ENCODE measurements at regions not wholly inside any gene's neighbourhood (a gene's known extent, or its start where the extent isn't known, plus 50 kb on each side); places are given as distances from the start of the nearest gene placed in this dataset.

GRCh38 chr10:3889961-3890522 lies 105.0 kb upstream of the KLF6 start:
- no peaks in the 10 kb centered on the region for H3K9me3 Mint-ChIP-seq (ENCODE audit: unreplicated experiment)
- H3K36me3 Mint-ChIP-seq (ENCODE audit: unreplicated experiment) = no peaks in the 10 kb centered on the region
- DNase-seq (ENCODE audit: extremely low spot score, unreplicated experiment) = no peak
- peaks cover 80% of the 10 kb centered on the region for H3K4me1 Mint-ChIP-seq (ENCODE audit: unreplicated experiment)
- TF ChIP-seq CTCF (IDR thresholded peaks at IDR 0.05) = no peak
- no peaks in the 10 kb centered on the region for H3K27me3 Mint-ChIP-seq (ENCODE audit: unreplicated experiment)
- peak overlapping the region; percentile 82 for H3K27ac Mint-ChIP-seq (ENCODE audit: unreplicated experiment)
- peak overlapping the region; percentile 6 for H3K4me3 Mint-ChIP-seq (ENCODE audit: unreplicated experiment)

GRCh38 chr10:3887885-3888476 lies 103.0 kb upstream of the KLF6 start:
- no peak for DNase-seq (ENCODE audit: extremely low spot score, unreplicated experiment)
- H3K4me3 Mint-ChIP-seq (ENCODE audit: unreplicated experiment) = peak overlapping the region; percentile 41
- H3K4me1 Mint-ChIP-seq (ENCODE audit: unreplicated experiment) = peaks cover 66% of the 10 kb centered on the region

GRCh38 chr10:3887404-3887803 lies 102.4 kb upstream of the KLF6 start:
- H3K36me3 Mint-ChIP-seq (ENCODE audit: unreplicated experiment) = no peaks in the 10 kb centered on the region
- H3K4me1 Mint-ChIP-seq (ENCODE audit: unreplicated experiment) = peaks cover 61% of the 10 kb centered on the region
- no peak for TF ChIP-seq CTCF (IDR thresholded peaks at IDR 0.05)
- no peaks in the 10 kb centered on the region for H3K27me3 Mint-ChIP-seq (ENCODE audit: unreplicated experiment)
- peak overlapping the region; percentile 98 for H3K27ac Mint-ChIP-seq (ENCODE audit: unreplicated experiment)
- H3K9me3 Mint-ChIP-seq (ENCODE audit: unreplicated experiment) = no peaks in the 10 kb centered on the region
- DNase-seq (ENCODE audit: extremely low spot score, unreplicated experiment) = no peak
- H3K4me3 Mint-ChIP-seq (ENCODE audit: unreplicated experiment) = peak overlapping the region; percentile 42

More at GRCh38 chr10:3887885-3888476, 103.0 kb upstream of the KLF6 start:
- Mint-ChIP-seq H3K9me3 (ENCODE audit: unreplicated experiment) (no peaks in the 10 kb centered on the region), H3K27ac (ENCODE audit: unreplicated experiment) (peak overlapping the region; percentile 98), H3K36me3 (ENCODE audit: unreplicated experiment) (no peaks in the 10 kb centered on the region), H3K27me3 (ENCODE audit: unreplicated experiment) (no peaks in the 10 kb centered on the region)
- no peak for TF ChIP-seq CTCF (IDR thresholded peaks at IDR 0.05)

- peaks cover 56% of the 10 kb centered on the region for H3K4me1 Mint-ChIP-seq (ENCODE audit: unreplicated experiment)
- TF ChIP-seq CTCF (IDR thresholded peaks at IDR 0.05) = no peak
- H3K4me3 Mint-ChIP-seq (ENCODE audit: unreplicated experiment) = peak overlapping the region; percentile 42
- H3K27ac Mint-ChIP-seq (ENCODE audit: unreplicated experiment) = peak overlapping the region; percentile 98
- no peak for DNase-seq (ENCODE audit: extremely low spot score, unreplicated experiment)
- no peaks in the 10 kb centered on the region for H3K27me3 Mint-ChIP-seq (ENCODE audit: unreplicated experiment)
- H3K36me3 Mint-ChIP-seq (ENCODE audit: unreplicated experiment) = no peaks in the 10 kb centered on the region
- H3K9me3 Mint-ChIP-seq (ENCODE audit: unreplicated experiment) = no peaks in the 10 kb centered on the region
These were observed 101.7 kb upstream of the KLF6 start for GRCh38 chr10:3886641-3887251.

- Mint-ChIP-seq H3K27me3 (ENCODE audit: unreplicated experiment) (no peaks in the 10 kb centered on the region), H3K9me3 (ENCODE audit: unreplicated experiment) (no peaks in the 10 kb centered on the region), H3K27ac (ENCODE audit: unreplicated experiment) (peak overlapping the region; percentile 98), H3K4me1 (ENCODE audit: unreplicated experiment) (peaks cover 56% of the 10 kb centered on the region), H3K36me3 (ENCODE audit: unreplicated experiment) (no peaks in the 10 kb centered on the region), H3K4me3 (ENCODE audit: unreplicated experiment) (peak overlapping the region; percentile 42)
- TF ChIP-seq CTCF (IDR thresholded peaks at IDR 0.05) = no peak
- DNase-seq (ENCODE audit: extremely low spot score, unreplicated experiment) = no peak
These were observed 101.2 kb upstream of the KLF6 start for GRCh38 chr10:3886191-3886590.

Data from osteocyte (in vitro differentiated cells).